ENCODE measurements at regions not wholly inside any gene's neighbourhood (a gene's known extent, or its start where the extent isn't known, plus 50 kb on each side); places are given as distances from the start of the nearest gene placed in this dataset.

GRCh38 chr5:84602371-84602771 is 217.7 kb upstream of the EDIL3 start:
- FAIRE-seq (no peak), DNase-seq (no peak)
- no peaks in the 10 kb centered on the region for H3K36me3 ChIP-seq (ENCODE audit: control insufficient read depth in 2 of 3, insufficient read depth in 3 of 3, low read length in 3 of 3)
- H3K4me3 ChIP-seq (ENCODE audit: low read length in 3 of 3), result no peak overlapping the region
- intact Hi-C loops (cut with DNase I), result no loop called here
- H3K27me3 ChIP-seq (ENCODE audit: control insufficient read depth, insufficient read depth, low read length), result no peaks in the 10 kb centered on the region
- H3K4me1 ChIP-seq (ENCODE audit: control insufficient read depth in 2 of 3, insufficient read depth in 2 of 3, low read depth in 1 of 3, low read length in 3 of 3), result no peaks in the 10 kb centered on the region
- no peak overlapping the region for H3K9ac ChIP-seq (ENCODE audit: low read length in 3 of 3)
- no peak for TF ChIP-seq CTCF (IDR thresholded peaks at IDR 0.05; ENCODE audit: borderline replicate concordance, extremely low read depth, insufficient read depth)
- H3K27ac ChIP-seq (ENCODE audit: low read depth in 2 of 2, low read length in 2 of 2), result no peak overlapping the region
- H3K9me3 ChIP-seq (ENCODE audit: control insufficient read depth in 2 of 3, insufficient read depth in 1 of 3, low read length in 3 of 3), result no peaks in the 10 kb centered on the region

GRCh38 chr5:84599964-84600363 is 215.3 kb upstream of the EDIL3 start:
- intact Hi-C loops (cut with DNase I), result no loop called here
- TF ChIP-seq CTCF (IDR thresholded peaks at IDR 0.05; ENCODE audit: borderline replicate concordance, extremely low read depth, insufficient read depth), result no peak

GRCh38 chr5:84597904-84598303 is 213.2 kb upstream of the EDIL3 start:
- no peaks in the 10 kb centered on the region for H3K36me3 ChIP-seq (ENCODE audit: control insufficient read depth in 2 of 3, insufficient read depth in 3 of 3, low read length in 3 of 3)
- no peak overlapping the region for H3K9ac ChIP-seq (ENCODE audit: low read length in 3 of 3)
- no peaks in the 10 kb centered on the region for H3K27me3 ChIP-seq (ENCODE audit: control insufficient read depth, insufficient read depth, low read length)
- DNase-seq, result no peak
- no peak for FAIRE-seq
- H3K4me1 ChIP-seq (ENCODE audit: control insufficient read depth in 2 of 3, insufficient read depth in 2 of 3, low read depth in 1 of 3, low read length in 3 of 3), result no peaks in the 10 kb centered on the region
- H3K27ac ChIP-seq (ENCODE audit: low read depth in 2 of 2, low read length in 2 of 2), result no peak overlapping the region
- H3K4me3 ChIP-seq (ENCODE audit: low read length in 3 of 3), result no peak overlapping the region
- TF ChIP-seq CTCF (IDR thresholded peaks at IDR 0.05; ENCODE audit: borderline replicate concordance, extremely low read depth, insufficient read depth), result no peak
- intact Hi-C loops (cut with DNase I), result no loop called here
- H3K9me3 ChIP-seq (ENCODE audit: control insufficient read depth in 2 of 3, insufficient read depth in 1 of 3, low read length in 3 of 3), result no peaks in the 10 kb centered on the region

More at GRCh38 chr5:84599964-84600363, 215.3 kb upstream of the EDIL3 start:
- H3K9ac ChIP-seq (ENCODE audit: low read length in 3 of 3), result no peak overlapping the region
- H3K4me1 ChIP-seq (ENCODE audit: control insufficient read depth in 2 of 3, insufficient read depth in 2 of 3, low read depth in 1 of 3, low read length in 3 of 3), result no peaks in the 10 kb centered on the region
- no peak for DNase-seq
- H3K9me3 ChIP-seq (ENCODE audit: control insufficient read depth in 2 of 3, insufficient read depth in 1 of 3, low read length in 3 of 3), result no peaks in the 10 kb centered on the region
- no peak overlapping the region for H3K4me3 ChIP-seq (ENCODE audit: low read length in 3 of 3)
- no peaks in the 10 kb centered on the region for H3K27me3 ChIP-seq (ENCODE audit: control insufficient read depth, insufficient read depth, low read length)
- no peak for FAIRE-seq
- no peaks in the 10 kb centered on the region for H3K36me3 ChIP-seq (ENCODE audit: control insufficient read depth in 2 of 3, insufficient read depth in 3 of 3, low read length in 3 of 3)
- H3K27ac ChIP-seq (ENCODE audit: low read depth in 2 of 2, low read length in 2 of 2), result no peak overlapping the region

- Histone ChIP-seq H3K9ac (ENCODE audit: low read length in 3 of 3) (no peak overlapping the region), H3K4me1 (ENCODE audit: control insufficient read depth in 2 of 3, insufficient read depth in 2 of 3, low read depth in 1 of 3, low read length in 3 of 3) (no peaks in the 10 kb centered on the region), H3K27ac (ENCODE audit: low read depth in 2 of 2, low read length in 2 of 2) (no peak overlapping the region), H3K4me3 (ENCODE audit: low read length in 3 of 3) (no peak overlapping the region), H3K27me3 (ENCODE audit: control insufficient read depth, insufficient read depth, low read length) (no peaks in the 10 kb centered on the region), H3K36me3 (ENCODE audit: control insufficient read depth in 2 of 3, insufficient read depth in 3 of 3, low read length in 3 of 3) (no peaks in the 10 kb centered on the region), H3K9me3 (ENCODE audit: control insufficient read depth in 2 of 3, insufficient read depth in 1 of 3, low read length in 3 of 3) (no peaks in the 10 kb centered on the region)
- intact Hi-C loops (cut with DNase I), result no loop called here
- no peak for DNase-seq
- TF ChIP-seq CTCF (IDR thresholded peaks at IDR 0.05; ENCODE audit: borderline replicate concordance, extremely low read depth, insufficient read depth), result no peak
- FAIRE-seq, result no peak
These were observed 205.9 kb upstream of the EDIL3 start for GRCh38 chr5:84590629-84591028.

Measured in kidney (tissue), 13 donors.